ENCODE measurements at regions not wholly inside any gene's neighbourhood (a gene's known extent, or its start where the extent isn't known, plus 50 kb on each side); places are given as distances from the start of the nearest gene placed in this dataset.
A peak's percentile ranks its signal among the peaks of the same experiment; 100 is the strongest.
"Not testable (repeated sequence)": the region's sequence is repeated elsewhere in the genome, so short reads cannot be mapped to it uniquely, and the experiment has no call there.

DNA sequence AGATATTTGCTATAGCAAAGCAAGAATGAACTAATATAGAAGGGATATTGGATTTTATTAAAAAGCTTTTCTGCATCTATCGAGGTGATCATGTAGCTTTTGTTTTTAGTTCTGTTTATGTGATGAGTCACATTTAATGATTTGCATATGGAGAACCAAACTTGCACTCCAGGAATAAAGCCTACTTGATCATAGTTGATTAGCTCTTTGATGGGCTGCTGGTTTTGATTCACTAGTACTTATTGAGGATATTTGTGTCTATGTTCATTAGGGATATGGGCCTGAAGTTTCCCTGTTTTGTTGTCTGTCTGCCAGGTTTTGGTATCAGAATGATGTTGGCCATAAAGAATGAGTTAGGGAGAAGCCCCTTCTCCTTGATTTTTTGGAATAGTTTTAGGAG is 310.7 kb downstream of the ARPP21 start:
- no peak for DNase-seq

DNA sequence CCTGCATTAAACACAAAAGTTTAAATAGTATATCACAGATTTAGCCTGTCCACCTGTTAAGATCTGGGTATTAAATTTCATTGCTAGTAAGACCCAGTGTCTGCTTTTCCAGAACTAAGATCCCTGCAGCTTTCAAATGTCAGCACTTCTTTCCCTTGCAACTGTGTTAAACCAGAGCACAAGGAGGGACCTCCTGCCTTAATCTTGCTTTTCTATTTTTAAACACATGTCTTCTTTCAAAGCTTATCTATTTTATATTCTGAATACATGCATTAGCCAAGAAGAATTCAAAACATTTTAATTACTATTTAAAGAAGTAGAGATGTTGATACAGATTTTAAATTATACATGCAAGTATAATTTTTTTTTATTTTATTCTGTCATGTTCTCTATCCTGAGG is 315.1 kb downstream of the ARPP21 start:
- no peak for DNase-seq

DNA sequence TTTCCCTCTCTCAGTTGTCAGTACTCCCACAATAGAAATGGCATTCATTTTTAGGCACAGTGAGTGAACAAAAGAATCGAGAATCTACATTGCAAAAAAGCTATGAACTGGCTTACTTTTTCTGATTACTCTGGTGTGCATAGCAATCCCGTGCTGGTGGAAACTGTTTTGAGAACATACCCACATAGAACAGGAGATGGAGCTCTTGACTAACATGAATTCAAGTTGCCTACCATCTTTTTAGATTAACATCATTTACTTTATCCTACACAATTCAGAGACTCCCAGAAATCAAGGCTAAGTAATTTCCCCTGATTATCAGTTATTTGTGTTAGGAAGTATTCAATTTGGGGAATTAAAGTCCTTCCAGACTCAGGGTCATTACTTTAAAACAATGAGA is 326.6 kb downstream of the ARPP21 start:
- peak; percentile 41 for DNase-seq

- no peak for DNase-seq
Observed at GRCh38 chr3:35966629-35967464, 327.5 kb downstream of the ARPP21 start.

DNA sequence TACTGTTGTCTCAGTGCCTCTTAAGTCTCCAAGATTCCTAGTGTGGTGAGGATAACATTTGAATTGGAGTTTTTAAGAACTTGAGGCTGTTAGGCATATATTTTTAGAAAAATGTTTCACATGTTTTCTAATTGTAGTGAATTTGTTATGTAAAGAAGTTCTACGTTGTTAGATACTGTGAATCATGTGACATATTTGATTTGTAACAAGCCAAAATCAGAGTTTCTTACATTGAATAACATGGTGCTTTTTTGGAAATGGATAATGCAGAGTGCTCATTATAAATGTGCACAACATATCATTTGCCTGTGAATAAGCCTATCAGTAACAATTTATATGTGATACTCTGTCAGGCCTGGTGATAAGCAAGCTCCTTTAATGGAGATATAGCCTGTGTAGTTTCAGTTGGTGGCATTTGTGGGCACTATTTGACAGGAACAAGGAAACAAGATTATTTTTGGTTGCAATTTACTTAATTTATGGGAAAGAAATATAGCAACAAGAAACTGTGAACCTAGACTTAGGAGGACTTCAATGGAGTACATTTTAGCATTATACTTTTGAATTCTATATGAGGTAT is 328.8 kb downstream of the ARPP21 start:
- no peak for DNase-seq

- DNase-seq, result no peak
Observed at GRCh38 chr3:35969406-35969805, 330.1 kb downstream of the ARPP21 start.

DNA sequence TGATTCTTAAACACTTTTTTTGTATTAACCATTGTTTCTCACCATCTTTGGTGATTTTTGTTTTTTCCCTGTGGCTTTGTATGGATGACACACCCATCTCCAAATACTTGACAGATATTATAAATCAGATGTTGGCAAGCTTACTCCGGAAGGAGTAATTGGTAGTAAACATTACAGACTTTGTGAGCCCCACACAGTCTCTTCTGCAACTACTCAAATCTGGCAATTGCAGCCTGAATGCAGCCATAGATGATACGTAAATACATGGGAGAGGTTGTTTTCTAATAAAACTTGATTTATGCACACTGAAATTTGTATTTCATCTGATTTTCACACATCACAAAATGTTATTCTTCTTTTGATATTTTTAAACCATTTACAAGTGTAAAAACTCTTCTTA is 331.5 kb downstream of the ARPP21 start:
- DNase-seq, result no peak

- no peak for DNase-seq
Observed at GRCh38 chr3:35971686-35972085, 332.4 kb downstream of the ARPP21 start.

GRCh38 chr3:35974872-35975271 is 335.5 kb downstream of the ARPP21 start:
- DNase-seq, result no peak

DNA sequence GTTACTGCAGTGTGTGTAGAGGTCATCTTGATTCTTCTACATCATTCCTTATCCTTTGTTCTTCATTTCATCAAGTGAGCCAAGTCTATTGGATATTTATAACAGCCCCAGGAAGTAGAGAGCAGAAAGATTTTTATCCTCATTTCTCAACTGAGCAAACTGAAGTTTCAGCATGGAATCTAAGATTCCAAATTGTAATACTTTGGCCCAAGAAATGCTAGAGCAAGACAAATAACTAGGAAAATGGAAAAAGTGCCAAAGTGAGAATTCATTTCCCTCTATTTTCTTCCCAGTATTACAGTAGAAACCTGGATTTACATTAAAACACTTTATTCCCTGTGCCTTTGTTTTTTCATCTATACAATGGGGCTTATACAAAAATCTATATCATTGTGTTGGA is 346.8 kb downstream of the ARPP21 start:
- no peak for DNase-seq

GRCh38 chr3:35987386-35987785 is 348.1 kb downstream of the ARPP21 start:
- no peak for DNase-seq

- DNase-seq, result no peak
Observed at GRCh38 chr3:35992041-35992440, 352.7 kb downstream of the ARPP21 start.

GRCh38 chr3:36011791-36012190 is 368.5 kb upstream of the STAC start:
- DNase-seq, result no peak

DNA sequence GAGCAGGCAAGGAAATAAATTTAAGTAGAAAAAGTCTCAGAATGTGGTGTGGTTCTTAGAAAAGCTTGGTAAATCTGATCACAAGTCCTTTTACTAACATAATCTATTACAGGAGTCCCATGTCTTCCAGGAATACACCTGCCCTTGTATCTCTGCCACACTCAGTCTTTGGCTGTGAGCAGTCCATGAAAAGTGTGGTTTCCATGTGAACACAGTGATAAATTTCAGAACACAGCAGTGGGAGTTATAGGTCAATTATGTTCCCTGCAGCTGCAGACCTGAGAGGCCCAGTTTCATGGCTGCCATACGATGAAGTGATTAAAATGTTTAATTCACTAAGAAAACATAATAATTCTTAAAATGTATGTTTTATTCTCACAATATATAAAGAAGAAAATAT is 366.9 kb upstream of the STAC start:
- DNase-seq, result no peak

DNA sequence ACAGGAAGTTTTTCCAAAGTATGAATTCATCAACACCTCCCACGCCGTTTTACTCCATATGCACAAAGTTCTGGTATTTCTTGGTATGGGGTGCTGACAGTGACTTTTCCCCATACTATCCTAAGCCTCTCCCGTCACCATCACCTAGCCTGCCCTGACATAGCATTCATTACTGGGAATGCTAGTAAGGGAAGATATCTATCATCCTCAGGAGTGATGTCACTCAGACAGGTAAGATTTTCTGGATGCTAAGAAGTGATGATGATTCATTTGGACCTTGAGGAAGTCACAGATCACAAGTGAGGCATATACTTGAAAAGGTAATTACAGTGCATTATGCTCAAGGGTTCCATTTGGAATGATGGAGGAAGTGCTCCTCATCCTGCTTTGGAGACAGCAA is 355.1 kb upstream of the STAC start:
- DNase-seq, result no peak

- DNase-seq, result no peak
Observed at GRCh38 chr3:36032180-36033047, 347.9 kb upstream of the STAC start.

GRCh38 chr3:36058404-36059030 is 321.8 kb upstream of the STAC start:
- DNase-seq, result no peak

- peak; percentile 3 for DNase-seq
Observed at GRCh38 chr3:36060950-36061349, 319.4 kb upstream of the STAC start.

GRCh38 chr3:36063992-36064391 is 316.3 kb upstream of the STAC start:
- no peak for DNase-seq

GRCh38 chr3:36065321-36065720 is 315.0 kb upstream of the STAC start:
- DNase-seq, result no peak

DNA sequence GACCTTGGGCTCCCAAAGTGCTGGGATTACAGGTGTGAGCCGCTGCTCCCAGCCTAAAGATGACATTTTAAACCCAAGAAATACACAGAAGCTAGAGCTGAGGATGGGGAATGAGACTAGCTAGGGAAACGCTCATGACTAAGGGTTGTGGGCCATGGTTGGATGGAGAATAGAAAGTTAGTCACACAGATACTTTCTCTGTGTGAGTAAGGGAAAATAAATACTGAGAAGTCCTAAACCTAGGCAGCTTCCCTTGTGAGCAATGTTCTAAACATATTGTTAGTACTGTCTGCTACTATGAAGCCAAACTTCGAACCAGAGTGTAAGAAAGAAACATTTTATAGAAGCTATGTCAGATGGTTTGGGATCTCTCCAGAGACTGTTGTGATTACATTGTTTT is 304.8 kb upstream of the STAC start:
- no peak for DNase-seq

DNA sequence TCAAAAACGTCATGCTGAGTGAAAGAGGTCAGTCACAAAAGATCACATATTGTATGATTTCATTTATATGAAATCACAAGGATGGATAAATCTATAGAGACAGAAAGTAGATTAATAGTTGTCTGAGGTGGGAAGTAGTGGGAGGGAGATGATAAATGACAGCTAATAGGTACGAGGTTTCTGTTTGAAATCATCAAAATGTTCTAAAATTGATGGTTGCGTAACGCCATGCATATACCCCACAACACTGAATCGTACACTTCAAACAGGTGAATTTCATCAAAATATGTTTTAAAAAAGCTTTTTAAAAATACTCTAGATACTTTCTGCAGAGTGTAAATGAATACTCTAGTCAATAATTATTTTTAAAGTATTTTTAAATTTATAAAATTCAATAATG is 303.0 kb upstream of the STAC start:
- DNase-seq, result no peak

DNA sequence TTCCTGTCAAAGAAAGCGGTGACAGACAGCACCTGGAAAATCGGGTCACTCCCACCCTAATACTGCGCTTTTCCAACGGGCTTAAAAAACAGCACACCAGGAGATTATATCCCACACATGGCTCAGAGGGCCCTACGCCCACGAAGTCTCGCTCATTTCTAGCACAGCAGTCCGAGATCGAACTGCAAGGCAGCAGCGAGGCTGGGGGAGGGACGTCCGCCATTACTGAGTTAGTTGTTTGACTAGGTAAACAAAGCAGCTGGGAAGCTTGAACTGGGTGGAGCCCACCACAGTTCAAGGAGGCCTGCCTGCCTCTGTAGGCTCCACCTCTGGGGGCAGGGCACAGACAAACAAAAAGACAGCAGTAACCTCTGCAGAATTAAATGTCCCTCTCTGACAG is 297.3 kb upstream of the STAC start:
- DNase-seq, result not testable (repeated sequence)
